ENCODE measurements at regions not wholly inside any gene's neighbourhood (a gene's known extent, or its start where the extent isn't known, plus 50 kb on each side); places are given as distances from the start of the nearest gene placed in this dataset.

DNA sequence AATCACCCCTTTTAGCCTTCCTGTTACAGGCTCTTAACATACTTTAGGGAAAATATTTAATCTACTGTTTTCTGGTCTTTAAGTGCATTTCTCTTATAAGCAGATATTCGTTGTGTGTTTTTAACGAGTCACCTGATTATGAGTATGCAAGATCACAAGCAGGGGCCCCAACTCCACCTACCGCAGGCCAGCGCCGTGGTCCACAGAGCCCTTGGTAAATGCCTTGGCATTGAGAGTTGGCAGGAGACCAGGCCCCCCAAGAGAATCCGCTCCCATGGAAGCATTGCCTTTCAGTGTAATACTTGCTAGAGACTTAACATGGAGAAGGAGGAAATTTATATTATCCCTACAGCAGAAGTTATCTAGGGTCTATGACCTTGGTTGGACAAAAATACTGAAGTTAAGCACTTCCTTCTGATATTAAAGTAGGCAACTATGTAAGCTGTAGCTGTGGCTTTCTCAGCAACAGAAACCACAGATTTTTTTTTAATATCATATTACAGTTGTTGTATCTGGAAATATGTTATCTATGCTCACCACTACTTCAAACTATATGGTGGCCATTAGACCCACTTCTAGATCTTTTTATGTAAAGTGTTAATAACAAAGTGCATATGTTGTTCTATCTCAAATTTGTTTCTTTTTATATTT lies 241.8 kb upstream of the MGAT5 start:
- H3K4me3 ChIP-seq (ENCODE audit: low read depth, low read length): no peak overlapping the region
- no peak for DNase-seq (ENCODE audit: low read depth, low spot score)
- in situ Hi-C loops (cut with HindIII; ENCODE audit: low sequenced_read_pairs): no loop called here
- TF ChIP-seq, protein P1, sequence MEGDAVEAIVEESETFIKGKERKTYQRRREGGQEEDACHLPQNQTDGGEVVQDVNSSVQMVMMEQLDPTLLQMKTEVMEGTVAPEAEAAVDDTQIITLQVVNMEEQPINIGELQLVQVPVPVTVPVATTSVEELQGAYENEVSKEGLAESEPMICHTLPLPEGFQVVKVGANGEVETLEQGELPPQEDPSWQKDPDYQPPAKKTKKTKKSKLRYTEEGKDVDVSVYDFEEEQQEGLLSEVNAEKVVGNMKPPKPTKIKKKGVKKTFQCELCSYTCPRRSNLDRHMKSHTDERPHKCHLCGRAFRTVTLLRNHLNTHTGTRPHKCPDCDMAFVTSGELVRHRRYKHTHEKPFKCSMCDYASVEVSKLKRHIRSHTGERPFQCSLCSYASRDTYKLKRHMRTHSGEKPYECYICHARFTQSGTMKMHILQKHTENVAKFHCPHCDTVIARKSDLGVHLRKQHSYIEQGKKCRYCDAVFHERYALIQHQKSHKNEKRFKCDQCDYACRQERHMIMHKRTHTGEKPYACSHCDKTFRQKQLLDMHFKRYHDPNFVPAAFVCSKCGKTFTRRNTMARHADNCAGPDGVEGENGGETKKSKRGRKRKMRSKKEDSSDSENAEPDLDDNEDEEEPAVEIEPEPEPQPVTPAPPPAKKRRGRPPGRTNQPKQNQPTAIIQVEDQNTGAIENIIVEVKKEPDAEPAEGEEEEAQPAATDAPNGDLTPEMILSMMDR (IDR thresholded peaks at IDR 0.05; ENCODE audit: low read depth, low read length): no peak

DNA sequence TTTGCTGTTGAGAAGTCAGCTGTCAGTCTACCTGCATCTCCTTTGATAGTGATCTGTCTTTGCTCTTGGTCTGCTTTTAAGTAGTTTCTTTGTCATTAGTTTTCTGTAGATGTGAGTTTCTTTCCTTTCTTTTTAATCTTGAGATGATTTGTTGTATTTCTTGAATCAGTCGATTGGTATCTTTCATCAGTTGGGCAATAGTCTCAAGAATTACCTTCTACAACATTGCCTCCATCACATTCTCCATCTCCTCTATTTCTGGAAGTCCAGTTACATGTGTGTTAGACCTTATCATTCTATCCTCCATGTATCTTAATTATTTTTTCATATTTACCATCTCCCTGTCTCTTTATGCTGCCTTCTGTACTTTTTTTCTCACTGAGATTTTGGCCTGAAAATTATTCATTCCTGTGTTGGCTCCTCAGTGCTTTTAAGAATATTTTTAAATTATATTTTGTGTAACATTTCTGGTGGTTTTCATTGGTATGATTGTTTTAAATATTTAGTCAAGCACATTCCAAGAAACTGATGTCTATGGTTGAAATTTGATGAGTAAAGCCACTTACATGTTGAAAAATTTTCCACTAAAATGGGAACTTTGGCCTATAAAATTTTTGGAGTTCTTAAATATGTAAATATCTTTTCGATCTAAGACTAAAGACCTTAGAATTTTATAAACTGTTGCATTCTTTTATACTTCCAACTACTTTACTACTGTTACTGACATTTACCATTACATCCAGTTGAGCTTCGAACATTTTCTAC lies 239.5 kb upstream of the MGAT5 start:
- in situ Hi-C loops (cut with HindIII; ENCODE audit: low sequenced_read_pairs): no loop called here
- TF ChIP-seq, protein P1 (IDR thresholded peaks at IDR 0.05; ENCODE audit: low read depth, low read length): no peak
- no peak for DNase-seq (ENCODE audit: low read depth, low spot score)
- H3K4me3 ChIP-seq (ENCODE audit: low read depth, low read length): no peak overlapping the region

DNA sequence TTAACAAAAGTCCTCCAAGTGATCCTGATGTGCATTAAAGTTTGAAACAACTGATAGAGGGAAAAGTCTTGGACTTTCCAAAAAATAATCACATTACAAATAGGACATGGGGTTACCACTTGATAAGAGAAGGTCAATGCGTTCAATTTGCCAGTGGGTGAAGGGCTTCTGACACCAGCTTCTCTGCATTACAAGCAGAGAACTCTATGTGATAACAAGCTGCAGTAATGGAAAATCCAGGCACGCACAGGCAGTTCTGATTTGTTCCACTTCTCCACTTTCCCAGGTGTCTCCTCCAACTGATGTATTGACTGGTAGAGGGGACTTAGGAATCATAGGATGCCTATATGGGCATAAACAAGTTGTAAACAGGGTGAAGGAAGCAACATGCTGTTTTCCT lies 234.0 kb upstream of the MGAT5 start:
- TF ChIP-seq, protein P1 (IDR thresholded peaks at IDR 0.05; ENCODE audit: low read depth, low read length): no peak
- DNase-seq (ENCODE audit: low read depth, low spot score): no peak
- no peak overlapping the region for H3K4me3 ChIP-seq (ENCODE audit: low read depth, low read length)
- in situ Hi-C loops (cut with HindIII; ENCODE audit: low sequenced_read_pairs): no loop called here

DNA sequence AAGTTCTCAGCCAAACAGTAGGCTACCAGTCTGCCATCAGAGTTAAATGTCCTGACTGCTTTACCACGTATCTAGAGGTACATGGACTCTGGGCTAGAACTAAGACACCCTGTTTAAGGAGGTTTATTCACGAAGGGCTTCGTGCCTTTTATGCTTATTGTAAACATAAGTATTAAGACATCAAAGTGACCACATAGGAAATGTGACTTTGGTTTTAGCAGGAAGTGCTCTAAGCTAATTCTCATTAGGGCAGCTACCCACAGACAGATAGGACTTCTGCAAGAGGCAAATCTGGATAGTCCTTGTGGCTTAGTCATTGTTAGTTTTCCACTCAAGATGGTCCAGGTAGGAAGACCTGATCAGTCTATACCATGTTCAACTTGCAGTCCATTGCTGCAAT lies 233.3 kb upstream of the MGAT5 start:
- in situ Hi-C loops (cut with HindIII; ENCODE audit: low sequenced_read_pairs): no loop called here
- TF ChIP-seq, protein P1 (IDR thresholded peaks at IDR 0.05; ENCODE audit: low read depth, low read length): no peak
- no peak overlapping the region for H3K4me3 ChIP-seq (ENCODE audit: low read depth, low read length)
- DNase-seq (ENCODE audit: low read depth, low spot score): no peak

DNA sequence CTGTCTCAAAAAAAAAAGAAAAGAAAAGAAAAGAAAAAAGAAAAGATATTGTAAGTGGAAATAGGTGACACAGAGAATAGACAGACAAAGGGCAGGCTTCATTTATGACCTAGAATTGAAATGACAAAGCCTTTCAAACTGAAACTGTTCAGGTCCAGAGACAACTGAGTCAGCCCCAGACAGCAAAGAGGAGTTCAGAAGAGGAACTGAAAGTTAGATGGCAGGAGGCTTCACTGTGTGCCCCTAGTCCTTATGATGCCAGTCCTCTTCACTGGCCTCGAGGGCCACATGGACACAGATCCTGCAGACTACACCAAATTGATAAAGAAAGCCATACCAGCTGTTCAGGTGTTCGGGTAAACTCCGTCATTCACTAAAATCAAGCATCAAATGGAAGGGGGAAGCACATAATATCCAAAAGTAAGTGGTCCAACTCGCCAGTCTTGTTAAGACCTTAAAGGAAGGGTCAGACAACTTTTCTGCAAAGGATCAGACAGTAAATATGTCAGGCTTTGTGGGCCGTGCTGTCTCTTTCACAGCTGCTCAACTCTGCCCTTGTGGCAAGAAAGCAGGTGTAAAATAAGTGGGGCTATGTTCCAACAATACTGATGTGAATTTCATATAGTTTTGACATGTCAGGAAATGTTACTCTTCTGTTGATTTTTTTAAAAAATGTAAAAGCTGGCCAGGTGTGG lies 231.9 kb upstream of the MGAT5 start:
- DNase-seq (ENCODE audit: low read depth, low spot score): no peak
- TF ChIP-seq, protein P1 (IDR thresholded peaks at IDR 0.05; ENCODE audit: low read depth, low read length): no peak
- no peak overlapping the region for H3K4me3 ChIP-seq (ENCODE audit: low read depth, low read length)
- in situ Hi-C loops (cut with HindIII; ENCODE audit: low sequenced_read_pairs): no loop called here

DNA sequence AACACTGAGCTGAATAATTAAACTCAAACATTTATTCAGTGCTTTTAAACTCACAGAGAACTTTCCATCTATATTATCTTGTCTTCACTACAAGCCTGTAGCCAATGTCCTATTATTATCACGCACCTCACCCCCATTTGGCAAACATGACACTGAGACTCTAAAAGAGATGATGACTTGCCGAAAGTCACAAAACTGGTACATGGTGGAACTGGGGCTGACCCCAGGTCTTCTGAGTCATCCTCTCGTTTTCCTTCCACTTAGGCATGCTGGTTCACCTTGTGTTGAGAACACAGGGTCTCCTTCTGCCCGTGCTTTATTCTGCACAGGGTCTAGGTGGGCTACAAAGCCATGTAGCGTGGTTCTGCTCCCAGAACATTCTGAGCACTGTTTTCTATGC lies 230.0 kb upstream of the MGAT5 start:
- H3K4me3 ChIP-seq (ENCODE audit: low read depth, low read length): no peak overlapping the region
- no peak for DNase-seq (ENCODE audit: low read depth, low spot score)
- TF ChIP-seq, protein P1 (IDR thresholded peaks at IDR 0.05; ENCODE audit: low read depth, low read length): no peak
- in situ Hi-C loops (cut with HindIII; ENCODE audit: low sequenced_read_pairs): no loop called here

Measured in astrocyte of the spinal cord (primary cell).